ENCODE measurements at regions not wholly inside any gene's neighbourhood (a gene's known extent, or its start where the extent isn't known, plus 50 kb on each side); places are given as distances from the start of the nearest gene placed in this dataset.
A peak's percentile ranks its signal among the peaks of the same experiment; 100 is the strongest.
"Not testable (repeated sequence)": the region's sequence is repeated elsewhere in the genome, so short reads cannot be mapped to it uniquely, and the experiment has no call there.

DNA sequence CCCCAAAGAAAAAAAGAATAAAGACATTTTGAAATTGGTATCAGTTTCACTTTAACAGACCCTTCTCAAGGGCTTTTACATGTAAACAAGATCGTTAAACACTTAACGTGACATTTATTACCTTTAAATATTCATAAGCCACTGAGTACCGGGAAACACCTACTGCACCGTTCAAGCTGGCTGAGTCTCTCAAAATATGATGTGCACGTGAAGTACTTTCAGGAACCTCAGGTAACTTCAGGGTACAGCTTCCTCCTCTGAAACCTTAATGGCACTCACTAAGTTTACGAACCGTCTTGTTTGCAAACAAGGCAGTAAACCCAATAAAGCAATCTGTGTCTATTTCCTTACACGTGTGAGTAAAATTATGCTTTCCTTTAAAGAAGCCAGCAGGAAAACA is 105.5 kb upstream of the TENM4 start:
- DNase-seq: no peak

DNA sequence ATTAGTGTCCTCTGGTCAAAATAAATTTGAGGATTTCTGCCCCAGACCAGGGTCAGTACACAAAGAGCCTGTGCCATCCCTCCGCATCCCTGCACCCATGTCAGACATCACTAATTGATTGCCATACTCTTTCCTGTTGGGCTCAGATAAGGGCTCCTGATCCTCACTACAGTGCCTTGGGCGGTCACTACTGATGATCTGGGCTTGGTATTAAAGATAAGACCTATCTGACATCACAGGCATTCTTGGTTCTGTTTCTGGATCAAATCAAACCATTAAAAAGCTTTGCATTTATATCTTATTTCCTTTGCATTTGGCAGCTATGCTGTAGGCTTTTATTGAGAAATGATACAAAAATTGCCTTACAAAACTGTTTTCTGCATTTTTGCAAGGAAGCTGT is 103.5 kb upstream of the TENM4 start:
- DNase-seq: no peak

- DNase-seq: no peak
Measured at GRCh38 chr11:79543101-79543500, 102.3 kb upstream of the TENM4 start.

DNA sequence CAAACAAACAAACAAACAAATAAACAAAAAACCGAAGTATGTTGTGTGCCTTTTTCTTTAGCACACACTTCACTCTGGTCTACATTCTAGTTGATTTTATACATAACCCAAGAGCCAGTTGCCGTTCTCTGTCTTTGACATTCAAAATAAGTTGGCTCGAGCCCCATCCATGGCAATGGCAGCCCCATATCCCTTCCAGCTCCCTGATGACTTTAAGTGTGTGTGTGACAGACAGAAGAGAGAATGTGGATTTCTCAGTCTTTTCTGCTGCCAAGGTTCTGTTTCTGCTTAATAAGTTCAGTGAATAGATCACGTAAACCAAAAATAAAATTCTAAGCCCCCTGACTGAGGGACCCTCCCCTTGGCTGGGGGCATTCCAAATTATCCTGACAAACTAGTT is 100.6 kb upstream of the TENM4 start:
- no peak for DNase-seq

- DNase-seq: no peak
Measured at GRCh38 chr11:79538775-79539174, 97.9 kb upstream of the TENM4 start.

DNA sequence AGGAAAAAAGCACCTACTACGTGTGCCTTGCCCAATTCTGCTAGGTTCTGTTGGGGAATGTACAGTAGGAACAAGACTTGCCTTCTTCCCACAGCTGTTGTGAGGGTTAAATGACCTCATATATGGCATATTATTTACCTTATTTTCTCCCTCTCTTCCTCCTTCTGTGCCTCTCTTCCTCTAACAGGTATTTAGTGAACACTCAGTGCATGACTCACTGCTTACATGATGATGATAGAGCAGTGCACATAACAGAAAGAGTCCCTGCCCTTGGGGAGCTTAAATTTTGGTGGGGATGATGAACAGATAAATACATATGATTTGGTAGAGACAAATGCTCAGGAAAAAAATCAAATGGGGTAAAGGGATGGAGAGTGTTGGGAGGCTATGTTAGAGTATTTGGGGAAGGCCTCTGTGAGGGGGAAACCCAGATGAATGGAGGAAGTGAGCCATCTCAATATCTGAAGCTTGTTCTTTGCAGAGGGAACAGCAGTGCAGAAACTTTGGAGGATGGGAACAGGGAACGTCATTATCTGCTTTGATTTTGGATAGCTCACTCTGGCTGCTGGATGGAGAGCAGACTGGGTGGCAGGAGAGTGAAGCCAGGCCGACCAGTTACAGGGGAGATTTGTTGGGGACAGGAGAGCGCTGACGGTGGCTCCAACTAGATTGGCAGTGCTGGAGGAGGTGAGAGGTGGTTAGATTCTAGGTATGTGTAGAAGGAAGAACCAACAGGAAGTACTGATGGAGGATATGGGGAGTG is 95.5 kb upstream of the TENM4 start:
- DNase-seq: no peak

DNA sequence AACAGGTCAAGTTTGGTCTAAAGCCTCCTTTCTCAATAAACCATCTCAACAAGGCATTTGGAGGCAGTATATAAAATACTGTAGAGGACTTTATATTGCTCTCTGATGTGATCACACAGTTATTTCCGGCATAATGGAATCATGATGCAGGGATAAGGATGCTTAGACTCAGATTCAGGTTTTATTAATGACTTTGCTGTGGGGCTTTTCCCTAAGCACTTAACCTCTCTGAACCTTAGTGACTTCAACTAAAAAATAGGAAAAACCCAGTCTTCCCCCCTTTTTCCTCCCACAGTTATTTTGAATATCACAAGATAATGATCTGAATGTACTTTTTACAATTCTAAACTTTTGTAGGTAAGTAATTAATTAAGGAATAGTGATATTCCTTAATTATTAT is 94.8 kb upstream of the TENM4 start:
- no peak for DNase-seq

DNA sequence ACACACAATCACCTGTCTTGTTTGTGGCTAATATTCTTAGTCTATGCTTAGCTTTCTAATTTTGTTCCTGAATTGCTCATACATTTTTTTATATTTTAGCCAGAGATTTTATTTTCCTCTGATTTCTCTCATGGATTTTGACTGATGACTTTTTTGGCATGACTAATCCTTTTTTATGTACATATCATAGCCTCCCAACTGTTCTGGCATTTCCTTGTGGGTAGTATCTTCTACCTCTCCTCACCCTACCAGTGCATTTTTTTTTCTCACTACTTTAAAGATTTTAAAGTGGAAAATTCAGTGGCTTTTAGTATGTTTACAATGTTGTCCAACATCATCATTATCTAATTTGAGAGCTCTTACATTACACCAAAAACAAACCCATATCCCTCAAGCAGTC is 84.4 kb upstream of the TENM4 start:
- no peak for DNase-seq

GRCh38 chr11:79522626-79523025 is 81.8 kb upstream of the TENM4 start:
- DNase-seq: no peak

- no peak for DNase-seq
Measured at GRCh38 chr11:79520086-79520485, 79.3 kb upstream of the TENM4 start.

GRCh38 chr11:79515781-79516180 is 75.0 kb upstream of the TENM4 start:
- no peak for DNase-seq

- no peak for DNase-seq
Measured at GRCh38 chr11:79514695-79515094, 73.9 kb upstream of the TENM4 start.

DNA sequence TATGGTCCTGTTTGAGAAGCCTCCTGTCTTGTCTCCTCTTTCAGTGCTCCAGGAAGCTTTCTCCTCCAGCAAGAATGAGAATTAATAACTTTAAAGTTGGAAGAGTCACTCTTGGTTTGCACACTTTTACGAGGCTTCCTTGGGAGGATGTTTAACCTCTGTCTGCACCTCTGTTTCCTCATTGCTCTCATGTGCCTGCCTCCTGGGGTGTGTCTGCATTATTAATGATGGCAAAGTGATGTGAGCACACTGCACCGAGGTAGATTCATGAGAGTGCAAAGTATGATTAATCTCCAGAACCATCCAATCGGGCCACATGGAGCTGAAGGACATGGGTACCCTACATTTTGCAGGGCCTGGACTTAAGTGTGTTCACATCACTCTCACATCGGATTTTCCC is 73.5 kb upstream of the TENM4 start:
- no peak for DNase-seq

- no peak for DNase-seq
Measured at GRCh38 chr11:79512706-79513469, 72.1 kb upstream of the TENM4 start.

DNA sequence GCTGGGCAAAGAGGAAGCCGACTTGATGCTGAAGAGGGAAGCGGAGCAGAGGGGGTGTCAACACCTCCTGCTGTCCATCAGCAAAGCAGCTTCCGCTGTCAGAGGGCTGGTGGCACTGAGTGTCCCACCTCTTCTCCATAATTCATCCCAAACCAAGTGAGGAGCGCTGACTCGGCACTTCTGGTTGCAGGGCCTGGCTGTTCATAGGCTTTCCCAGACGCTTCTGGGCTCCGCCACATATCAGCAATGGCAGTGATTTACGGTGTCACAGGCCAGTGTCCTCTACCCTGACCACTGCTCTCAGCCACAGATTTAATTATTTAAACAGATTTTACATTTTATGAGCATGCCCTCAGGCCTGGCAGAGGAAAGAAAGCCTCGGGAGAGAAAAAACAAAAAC is 70.1 kb upstream of the TENM4 start:
- no peak for DNase-seq

DNA sequence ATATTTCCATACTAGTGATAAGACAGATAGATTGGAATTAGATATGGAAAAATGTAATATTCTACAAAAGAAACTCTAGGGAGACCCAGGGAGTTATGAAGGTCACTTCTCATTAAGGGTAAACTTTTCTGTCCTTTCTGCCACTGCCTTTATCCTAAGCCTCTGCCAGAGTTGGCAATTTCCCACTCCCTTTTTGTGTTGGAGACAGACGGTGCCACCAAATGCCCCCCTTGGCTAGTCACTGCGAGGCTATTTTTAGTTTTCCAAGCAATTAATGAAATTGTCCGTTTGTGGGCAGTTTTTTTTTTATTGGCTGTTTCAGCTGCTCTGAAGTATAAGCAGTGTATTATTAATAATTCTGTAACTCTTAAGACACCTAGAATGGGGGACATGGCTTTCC is 67.6 kb upstream of the TENM4 start:
- DNase-seq: no peak

DNA sequence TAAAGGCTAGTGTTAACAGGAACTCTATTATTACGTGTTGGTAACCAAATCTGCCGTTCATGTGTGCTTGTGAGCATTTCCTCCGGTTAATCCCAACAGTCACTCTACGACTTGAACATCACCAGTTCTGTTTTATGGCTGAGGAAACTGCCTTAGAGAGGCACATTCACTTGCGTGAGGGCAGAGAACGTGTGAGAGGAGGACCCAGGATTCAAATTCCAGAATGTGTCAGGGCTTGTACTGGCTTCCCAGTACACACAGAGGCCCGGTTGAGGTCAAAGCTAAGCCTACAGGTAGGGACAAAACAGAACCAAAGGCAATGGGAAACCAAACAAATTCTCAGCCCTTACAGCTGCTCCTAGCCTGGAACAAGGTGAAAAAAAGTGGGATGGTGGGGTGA is 66.9 kb upstream of the TENM4 start:
- no peak for DNase-seq

- no peak for DNase-seq
Measured at GRCh38 chr11:79506734-79507344, 66.0 kb upstream of the TENM4 start.

- no peak for DNase-seq
Measured at GRCh38 chr11:79506124-79506523, 65.3 kb upstream of the TENM4 start.

GRCh38 chr11:79503028-79503427 is 62.2 kb upstream of the TENM4 start:
- no peak for DNase-seq

- no peak for DNase-seq
Measured at GRCh38 chr11:79501707-79502106, 60.9 kb upstream of the TENM4 start.

DNA sequence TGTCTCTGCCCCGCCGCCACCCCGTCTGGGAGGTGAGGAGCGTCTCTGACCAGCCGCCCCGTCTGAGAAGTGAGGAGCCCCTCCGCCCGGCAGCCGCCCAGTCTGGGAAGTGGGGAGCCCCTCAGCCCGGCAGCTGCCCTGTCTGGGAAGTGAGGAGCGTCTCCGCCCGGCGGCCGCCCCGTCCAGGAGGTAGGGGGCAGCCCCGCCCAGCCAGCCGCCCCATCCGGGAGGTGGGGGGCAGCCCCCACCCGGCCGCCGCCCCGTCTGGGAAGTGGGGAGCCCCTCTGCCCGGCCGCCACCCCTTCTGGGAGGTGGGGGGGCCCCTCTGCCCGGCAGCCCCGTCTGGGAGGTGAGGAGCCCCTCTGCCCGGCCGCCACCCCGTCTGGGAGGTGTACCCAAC is 59.1 kb upstream of the TENM4 start:
- DNase-seq: not testable (repeated sequence)

GRCh38 chr11:79498667-79499066 is 57.8 kb upstream of the TENM4 start:
- DNase-seq: no peak

DNA sequence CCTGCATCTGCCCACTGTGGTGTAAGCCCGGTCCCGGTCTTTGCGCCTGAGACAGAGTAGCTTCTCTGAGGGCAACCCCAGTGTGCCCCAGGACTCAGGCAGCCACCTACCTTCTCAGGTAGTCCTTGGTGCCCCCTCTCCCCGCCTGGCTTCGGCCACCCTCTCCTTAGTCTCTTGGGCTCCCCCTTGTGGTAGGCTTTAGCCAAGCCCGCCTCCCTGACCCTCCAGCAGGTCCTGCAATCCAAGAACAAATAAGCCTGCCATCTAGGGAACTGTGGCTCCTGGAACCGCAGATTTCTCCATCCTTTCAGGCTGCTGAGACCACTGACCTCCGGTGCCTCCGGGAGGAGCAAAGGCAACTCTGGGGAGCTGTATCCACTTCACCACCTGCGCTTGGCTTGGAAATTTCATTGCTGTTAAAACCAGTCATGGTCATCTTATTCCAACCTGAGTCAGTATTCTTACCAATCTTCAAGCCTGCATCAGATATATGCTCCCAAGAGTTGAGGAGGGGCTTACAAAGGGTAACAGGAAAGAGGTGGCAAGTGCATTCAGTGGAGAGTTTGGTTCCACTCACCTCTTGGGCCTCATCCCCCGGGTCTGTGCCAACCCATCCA is 52.8 kb upstream of the TENM4 start:
- peak; percentile 21 for DNase-seq

Data from NCI-H1417 treated with DMSO at 0.1 percent for 48 hours (cell line).